ENCODE measurements at regions not wholly inside any gene's neighbourhood (a gene's known extent, or its start where the extent isn't known, plus 50 kb on each side); places are given as distances from the start of the nearest gene placed in this dataset.

DNA sequence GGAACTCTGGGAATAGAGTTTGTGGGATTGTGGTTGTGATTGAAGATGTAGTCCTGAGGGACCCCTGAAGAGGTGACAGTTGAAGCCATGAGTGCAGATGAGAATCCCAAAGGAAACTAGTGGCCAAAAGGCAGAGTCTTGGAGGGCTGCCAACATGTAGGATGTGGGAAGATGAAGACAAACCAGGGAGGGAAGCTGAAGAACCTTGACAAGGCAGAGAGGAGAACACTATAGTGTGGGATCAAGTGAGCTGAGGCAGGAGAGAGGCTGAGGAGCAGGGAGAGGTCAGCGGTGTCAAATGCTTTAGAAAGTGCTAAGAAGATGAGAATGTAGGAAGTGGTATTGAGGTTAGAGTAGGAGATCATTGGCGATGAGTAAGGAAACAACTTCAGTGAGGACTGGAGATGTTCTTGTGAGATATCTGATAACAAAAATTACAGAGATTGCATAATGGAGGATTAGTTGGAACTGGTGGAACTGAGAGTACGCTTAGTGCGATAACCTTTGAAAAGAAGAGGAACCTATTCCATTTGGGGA lies 88.5 kb upstream of the VCAM1 start:
- dilution Hi-C loops (cut with MboI; ENCODE audit: extremely low pct_ligation_motif_present, low sequenced_read_pairs), result no loop called here
- no peaks in the 10 kb centered on the region for H3K9me3 ChIP-seq (replicated peaks; ENCODE audit: control insufficient read depth, insufficient read depth, low read length)
- no TSS peak for BruUV-seq (replicated peaks)
- FAIRE-seq (no peak), DNase-seq (ENCODE audit: low read depth, low spot score) (peak; percentile 20)
- no peak overlapping the region for H3K4me2 ChIP-seq (ENCODE audit: insufficient read depth, low read length)
- no peak overlapping the region for H3K4me3 ChIP-seq (replicated peaks in 1 of 3; ENCODE audit: insufficient read depth in 1 of 3, low read depth in 1 of 3, low read length in 3 of 3)
- TF ChIP-seq GATA2 (IDR thresholded peaks at IDR 0.05; ENCODE audit: insufficient read depth, insufficient read length, low read depth, low read length) (peak; percentile 80), POLR2AphosphoS5 (IDR thresholded peaks at IDR 0.05; ENCODE audit: insufficient read depth, low read depth, low read length) (no peak), FOS (IDR thresholded peaks at IDR 0.05; ENCODE audit: borderline replicate concordance, insufficient read depth, low read length) (peak; percentile 27)
- CTCF ChIA-PET, result no interaction called here
- H3K4me1 ChIP-seq (ENCODE audit: control insufficient read depth, extremely low read depth, insufficient read depth, low read length), result peaks cover 27% of the 10 kb centered on the region
- H3K36me3 ChIP-seq (ENCODE audit: control insufficient read depth in 2 of 2, extremely low read depth in 1 of 2, insufficient read depth in 2 of 2, low read length in 2 of 2), result no peaks in the 10 kb centered on the region
- H3K9ac ChIP-seq (replicated peaks; ENCODE audit: extremely low read depth, insufficient read depth, low read length), result no peak overlapping the region
- no peaks in the 10 kb centered on the region for H4K20me1 ChIP-seq (replicated peaks; ENCODE audit: control insufficient read depth, extremely low read depth, insufficient read depth, low read length)
- H3K27ac ChIP-seq (ENCODE audit: insufficient read depth, low read depth, low read length), result no peak overlapping the region
- no peaks in the 10 kb centered on the region for H3K27me3 ChIP-seq (ENCODE audit: control insufficient read depth in 2 of 2, insufficient read depth in 2 of 2, low read length in 2 of 2)
- no peaks in the 10 kb centered on the region for H3K79me2 ChIP-seq (ENCODE audit: control insufficient read depth, insufficient read depth, low read length)
- POLR2A ChIA-PET, result no interaction called here
- intact Hi-C loops (cut with micrococcal nuclease), result no loop called here
- H3K9me1 ChIP-seq (replicated peaks; ENCODE audit: control insufficient read depth, extremely low read depth, insufficient read depth, low read length), result no peaks in the 10 kb centered on the region
- H2AFZ ChIP-seq (ENCODE audit: low read depth, low read length), result no peak overlapping the region

DNA sequence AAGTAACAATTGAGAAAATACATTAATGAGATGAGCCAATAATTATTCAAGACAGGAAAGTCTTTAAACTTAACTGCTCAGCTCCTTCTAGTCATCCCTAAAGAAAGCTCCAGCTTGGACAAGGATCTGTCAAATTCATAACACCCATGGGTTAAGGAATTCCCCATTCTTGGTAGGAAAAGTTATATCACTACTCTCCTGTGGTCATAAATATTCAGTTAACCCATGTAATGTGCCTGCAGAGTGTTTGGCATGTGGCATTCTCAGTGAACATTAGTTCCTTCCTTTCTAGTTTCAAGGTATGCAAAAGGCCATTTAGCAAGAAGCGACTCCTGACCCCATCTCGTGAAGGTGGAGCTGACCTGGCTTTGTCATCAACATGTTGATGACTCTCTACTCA lies 76.7 kb upstream of the VCAM1 start:
- Histone ChIP-seq H3K4me3 (replicated peaks in 1 of 3; ENCODE audit: insufficient read depth in 1 of 3, low read depth in 1 of 3, low read length in 3 of 3) (no peak overlapping the region), H2AFZ (ENCODE audit: low read depth, low read length) (no peak overlapping the region), H3K9ac (replicated peaks; ENCODE audit: extremely low read depth, insufficient read depth, low read length) (no peak overlapping the region), H3K9me3 (replicated peaks; ENCODE audit: control insufficient read depth, insufficient read depth, low read length) (no peaks in the 10 kb centered on the region), H3K4me2 (ENCODE audit: insufficient read depth, low read length) (no peak overlapping the region), H3K36me3 (ENCODE audit: control insufficient read depth in 2 of 2, extremely low read depth in 1 of 2, insufficient read depth in 2 of 2, low read length in 2 of 2) (no peaks in the 10 kb centered on the region), H3K4me1 (ENCODE audit: control insufficient read depth, extremely low read depth, insufficient read depth, low read length) (peaks cover 7% of the 10 kb centered on the region), H3K9me1 (replicated peaks; ENCODE audit: control insufficient read depth, extremely low read depth, insufficient read depth, low read length) (no peaks in the 10 kb centered on the region), H4K20me1 (replicated peaks; ENCODE audit: control insufficient read depth, extremely low read depth, insufficient read depth, low read length) (no peaks in the 10 kb centered on the region), H3K27ac (ENCODE audit: insufficient read depth, low read depth, low read length) (no peak overlapping the region), H3K27me3 (ENCODE audit: control insufficient read depth in 2 of 2, insufficient read depth in 2 of 2, low read length in 2 of 2) (no peaks in the 10 kb centered on the region), H3K79me2 (ENCODE audit: control insufficient read depth, insufficient read depth, low read length) (no peaks in the 10 kb centered on the region)
- no TSS peak for BruUV-seq (replicated peaks)
- POLR2A ChIA-PET, result interaction anchor here (0.7 kb wide), 1 partner anchor 16 kb away, joined by 6 read pairs; no protein-coding TSS in a partner anchor
- TF ChIP-seq GATA2 (IDR thresholded peaks at IDR 0.05; ENCODE audit: insufficient read depth, insufficient read length, low read depth, low read length) (no peak), FOS (IDR thresholded peaks at IDR 0.05; ENCODE audit: borderline replicate concordance, insufficient read depth, low read length) (no peak)
- TF ChIP-seq, protein P1, sequence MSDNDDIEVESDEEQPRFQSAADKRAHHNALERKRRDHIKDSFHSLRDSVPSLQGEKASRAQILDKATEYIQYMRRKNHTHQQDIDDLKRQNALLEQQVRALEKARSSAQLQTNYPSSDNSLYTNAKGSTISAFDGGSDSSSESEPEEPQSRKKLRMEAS (IDR thresholded peaks at IDR 0.05; ENCODE audit: insufficient read depth, insufficient read length), result no peak
- TF ChIP-seq, protein P2, sequence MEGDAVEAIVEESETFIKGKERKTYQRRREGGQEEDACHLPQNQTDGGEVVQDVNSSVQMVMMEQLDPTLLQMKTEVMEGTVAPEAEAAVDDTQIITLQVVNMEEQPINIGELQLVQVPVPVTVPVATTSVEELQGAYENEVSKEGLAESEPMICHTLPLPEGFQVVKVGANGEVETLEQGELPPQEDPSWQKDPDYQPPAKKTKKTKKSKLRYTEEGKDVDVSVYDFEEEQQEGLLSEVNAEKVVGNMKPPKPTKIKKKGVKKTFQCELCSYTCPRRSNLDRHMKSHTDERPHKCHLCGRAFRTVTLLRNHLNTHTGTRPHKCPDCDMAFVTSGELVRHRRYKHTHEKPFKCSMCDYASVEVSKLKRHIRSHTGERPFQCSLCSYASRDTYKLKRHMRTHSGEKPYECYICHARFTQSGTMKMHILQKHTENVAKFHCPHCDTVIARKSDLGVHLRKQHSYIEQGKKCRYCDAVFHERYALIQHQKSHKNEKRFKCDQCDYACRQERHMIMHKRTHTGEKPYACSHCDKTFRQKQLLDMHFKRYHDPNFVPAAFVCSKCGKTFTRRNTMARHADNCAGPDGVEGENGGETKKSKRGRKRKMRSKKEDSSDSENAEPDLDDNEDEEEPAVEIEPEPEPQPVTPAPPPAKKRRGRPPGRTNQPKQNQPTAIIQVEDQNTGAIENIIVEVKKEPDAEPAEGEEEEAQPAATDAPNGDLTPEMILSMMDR (IDR thresholded peaks at IDR 0.05; ENCODE audit: extremely low read depth in 1 of 2, insufficient read depth in 1 of 2, low read depth in 1 of 2, low read length in 2 of 2), result no peak
- CTCF ChIA-PET, result interaction anchor here (1.3 kb wide), 1 partner anchor 226 kb away, joined by 4 read pairs; no protein-coding TSS in a partner anchor
- intact Hi-C loops (cut with micrococcal nuclease), result loop anchor here (2.0 kb wide), 1 partner anchor 62 kb away; no protein-coding TSS in a partner anchor
- FAIRE-seq, result no peak
- DNase-seq (ENCODE audit: low read depth, low spot score), result peak; percentile 41
- dilution Hi-C loops (cut with MboI; ENCODE audit: extremely low pct_ligation_motif_present, low sequenced_read_pairs), result no loop called here

Data from endothelial cell of umbilical vein (primary cell).